ENCODE measurements at regions not wholly inside any gene's neighbourhood (a gene's known extent, or its start where the extent isn't known, plus 50 kb on each side); places are given as distances from the start of the nearest gene placed in this dataset.

DNA sequence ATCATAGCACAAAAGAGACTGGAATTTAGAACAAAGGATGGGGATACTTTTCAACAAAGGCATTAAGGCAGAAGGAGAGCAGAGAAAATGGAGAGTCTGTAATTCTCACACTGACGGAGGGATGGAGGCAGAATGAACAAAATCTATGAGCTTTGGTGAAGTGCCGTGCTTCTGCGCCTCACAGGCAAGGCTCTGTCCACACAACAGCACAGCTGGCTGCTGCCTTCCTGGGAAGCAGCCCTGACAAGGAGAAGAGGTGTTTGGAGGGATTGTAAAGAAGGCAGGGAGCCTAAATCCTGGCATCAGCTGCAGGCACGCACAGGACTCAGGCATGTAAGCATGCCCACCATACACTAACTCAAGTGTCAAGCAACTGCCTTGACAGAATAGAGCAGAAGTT, 485.2 kb upstream of the KIF2A start:
- TF ChIP-seq POLR2A (IDR thresholded peaks at IDR 0.05; ENCODE audit: low read depth, low read length): no peak
- TF ChIP-seq POLR2AphosphoS5 (IDR thresholded peaks at IDR 0.05; ENCODE audit: low read depth, low read length): no peak
- TF ChIP-seq TAF1 (IDR thresholded peaks at IDR 0.05; ENCODE audit: borderline replicate concordance, low read depth, low read length): no peak
